ENCODE measurements at regions not wholly inside any gene's neighbourhood (a gene's known extent, or its start where the extent isn't known, plus 50 kb on each side); places are given as distances from the start of the nearest gene placed in this dataset.

DNA sequence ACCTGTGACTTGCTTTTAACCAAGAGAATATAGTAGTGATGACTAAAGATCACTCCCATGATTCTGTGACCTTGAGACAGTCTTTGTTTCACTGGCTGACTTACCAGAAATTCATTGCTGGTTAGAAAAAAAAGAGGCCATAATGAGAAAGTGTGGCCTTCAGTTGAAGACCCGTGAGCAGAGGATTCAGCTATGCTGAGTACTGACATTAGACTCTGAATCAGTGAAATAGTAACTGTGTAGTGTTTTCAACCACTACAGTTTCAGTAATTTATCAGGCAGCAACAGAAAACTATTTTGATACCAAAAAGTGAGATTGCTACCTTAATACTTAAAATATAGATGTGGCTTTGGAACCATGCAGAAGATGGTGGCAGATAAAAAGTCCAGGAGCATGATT, 298.0 kb upstream of the KCND2 start:
- Histone ChIP-seq H3K36me3 (ENCODE audit: control insufficient read depth in 4 of 4, insufficient read depth in 4 of 4, low read length in 3 of 4) (no peaks in the 10 kb centered on the region), H3K4me1 (ENCODE audit: control extremely low read depth in 1 of 4, control insufficient read depth in 4 of 4, insufficient read depth in 4 of 4, low read length in 3 of 4) (no peaks in the 10 kb centered on the region), H3K4me3 (ENCODE audit: control insufficient read depth in 1 of 7, extremely low read depth in 1 of 7, insufficient read depth in 4 of 7, low read depth in 2 of 7, low read length in 6 of 7) (no peak overlapping the region), H3K27ac (ENCODE audit: insufficient read depth in 1 of 2, low read depth in 1 of 2, low read length in 2 of 2, poor library complexity in 1 of 2, severe bottlenecking in 2 of 2) (no peak overlapping the region), H3K9me3 (ENCODE audit: control extremely low read depth in 1 of 5, control insufficient read depth in 4 of 5, insufficient read depth in 2 of 5, low read depth in 1 of 5, low read length in 4 of 5) (no peaks in the 10 kb centered on the region), H3K27me3 (replicated peaks in 2 of 5; ENCODE audit: control insufficient read depth in 4 of 5, insufficient read depth in 5 of 5, low read length in 4 of 5) (no peaks in the 10 kb centered on the region)
- CTCF ChIA-PET = no interaction called here
- POLR2A ChIA-PET = no interaction called here
- DNase-seq = no peak
- no CpG with 5 or more reads among the region's 1 CpG for WGBS (ENCODE audit: insufficient coverage)

DNA sequence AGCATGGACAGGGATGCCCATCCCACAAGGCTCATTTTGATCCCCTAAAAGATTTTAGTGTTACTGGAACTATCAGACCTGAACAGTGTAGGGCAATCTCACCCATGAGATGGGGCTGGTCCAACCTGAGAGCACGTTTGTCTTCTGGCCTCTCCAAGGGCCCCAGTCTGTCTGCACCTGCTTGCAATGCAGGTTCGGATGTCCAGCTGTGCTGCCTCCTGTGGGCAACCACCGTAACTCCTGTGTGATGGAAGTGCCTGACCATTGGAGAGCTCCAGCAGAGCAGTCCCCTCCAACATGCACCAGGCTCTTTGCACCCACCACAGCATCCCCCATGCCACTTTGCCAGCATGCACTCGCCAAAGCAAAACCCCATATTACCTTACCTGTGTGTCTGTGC, 290.1 kb upstream of the KCND2 start:
- no peaks in the 10 kb centered on the region for H3K9me3 ChIP-seq (ENCODE audit: control extremely low read depth in 1 of 5, control insufficient read depth in 4 of 5, insufficient read depth in 2 of 5, low read depth in 1 of 5, low read length in 4 of 5)
- no peaks in the 10 kb centered on the region for H3K36me3 ChIP-seq (ENCODE audit: control insufficient read depth in 4 of 4, insufficient read depth in 4 of 4, low read length in 3 of 4)
- H3K27ac ChIP-seq (ENCODE audit: insufficient read depth in 1 of 2, low read depth in 1 of 2, low read length in 2 of 2, poor library complexity in 1 of 2, severe bottlenecking in 2 of 2) = no peak overlapping the region
- CTCF ChIA-PET = no interaction called here
- no peaks in the 10 kb centered on the region for H3K4me1 ChIP-seq (ENCODE audit: control extremely low read depth in 1 of 4, control insufficient read depth in 4 of 4, insufficient read depth in 4 of 4, low read length in 3 of 4)
- POLR2A ChIA-PET = no interaction called here
- DNase-seq = no peak
- no peaks in the 10 kb centered on the region for H3K27me3 ChIP-seq (replicated peaks in 2 of 5; ENCODE audit: control insufficient read depth in 4 of 5, insufficient read depth in 5 of 5, low read length in 4 of 5)
- H3K4me3 ChIP-seq (ENCODE audit: control insufficient read depth in 1 of 7, extremely low read depth in 1 of 7, insufficient read depth in 4 of 7, low read depth in 2 of 7, low read length in 6 of 7) = no peak overlapping the region
- WGBS (ENCODE audit: insufficient coverage) = 88% methylated on average over 2 of the region's 4 CpGs

- H3K36me3 ChIP-seq (ENCODE audit: control insufficient read depth in 4 of 4, insufficient read depth in 4 of 4, low read length in 3 of 4) = no peaks in the 10 kb centered on the region
- ChIA-PET CTCF (no interaction called here), POLR2A (no interaction called here)
- no peaks in the 10 kb centered on the region for H3K9me3 ChIP-seq (ENCODE audit: control extremely low read depth in 1 of 5, control insufficient read depth in 4 of 5, insufficient read depth in 2 of 5, low read depth in 1 of 5, low read length in 4 of 5)
- WGBS (ENCODE audit: insufficient coverage) = 97% methylated on average over 5 of the region's 5 CpGs
- no peaks in the 10 kb centered on the region for H3K4me1 ChIP-seq (ENCODE audit: control extremely low read depth in 1 of 4, control insufficient read depth in 4 of 4, insufficient read depth in 4 of 4, low read length in 3 of 4)
- no peak overlapping the region for H3K27ac ChIP-seq (ENCODE audit: insufficient read depth in 1 of 2, low read depth in 1 of 2, low read length in 2 of 2, poor library complexity in 1 of 2, severe bottlenecking in 2 of 2)
- no peak overlapping the region for H3K4me3 ChIP-seq (ENCODE audit: control insufficient read depth in 1 of 7, extremely low read depth in 1 of 7, insufficient read depth in 4 of 7, low read depth in 2 of 7, low read length in 6 of 7)
- H3K27me3 ChIP-seq (replicated peaks in 2 of 5; ENCODE audit: control insufficient read depth in 4 of 5, insufficient read depth in 5 of 5, low read length in 4 of 5) = no peaks in the 10 kb centered on the region
- DNase-seq = no peak
These were observed 289.5 kb upstream of the KCND2 start for GRCh38 chr7:119983468-119983867.

- no peak overlapping the region for H3K27ac ChIP-seq (ENCODE audit: insufficient read depth in 1 of 2, low read depth in 1 of 2, low read length in 2 of 2, poor library complexity in 1 of 2, severe bottlenecking in 2 of 2)
- CTCF ChIA-PET = no interaction called here
- no peak for DNase-seq
- no peaks in the 10 kb centered on the region for H3K36me3 ChIP-seq (ENCODE audit: control insufficient read depth in 4 of 4, insufficient read depth in 4 of 4, low read length in 3 of 4)
- H3K4me3 ChIP-seq (ENCODE audit: control insufficient read depth in 1 of 7, extremely low read depth in 1 of 7, insufficient read depth in 4 of 7, low read depth in 2 of 7, low read length in 6 of 7) = no peak overlapping the region
- H3K4me1 ChIP-seq (ENCODE audit: control extremely low read depth in 1 of 4, control insufficient read depth in 4 of 4, insufficient read depth in 4 of 4, low read length in 3 of 4) = no peaks in the 10 kb centered on the region
- no peaks in the 10 kb centered on the region for H3K9me3 ChIP-seq (ENCODE audit: control extremely low read depth in 1 of 5, control insufficient read depth in 4 of 5, insufficient read depth in 2 of 5, low read depth in 1 of 5, low read length in 4 of 5)
- 90% methylated on average over 3 of the region's 3 CpGs for WGBS (ENCODE audit: insufficient coverage)
- POLR2A ChIA-PET = no interaction called here
- no peaks in the 10 kb centered on the region for H3K27me3 ChIP-seq (replicated peaks in 2 of 5; ENCODE audit: control insufficient read depth in 4 of 5, insufficient read depth in 5 of 5, low read length in 4 of 5)
These were observed 288.7 kb upstream of the KCND2 start for GRCh38 chr7:119984247-119984646.

DNA sequence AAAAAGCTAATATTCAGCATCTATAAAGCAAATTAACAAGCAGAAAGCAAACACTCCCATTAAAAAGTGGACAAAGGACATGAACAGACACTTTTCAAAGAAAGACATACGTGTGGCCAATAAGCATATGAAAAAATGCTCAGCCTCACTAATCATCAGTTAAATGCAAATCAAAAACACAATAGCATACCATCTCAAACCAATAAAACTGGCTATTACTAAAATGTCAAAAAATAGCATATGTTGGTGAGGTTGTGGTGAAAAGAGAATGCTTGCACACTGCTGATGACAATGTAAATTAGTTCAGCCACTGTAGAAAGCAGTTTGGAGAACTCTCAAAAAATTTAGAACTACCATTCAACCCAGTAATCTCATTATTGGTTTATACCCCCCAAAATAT, 284.6 kb upstream of the KCND2 start:
- CTCF ChIA-PET = no interaction called here
- H3K4me3 ChIP-seq (ENCODE audit: control insufficient read depth in 1 of 7, extremely low read depth in 1 of 7, insufficient read depth in 4 of 7, low read depth in 2 of 7, low read length in 6 of 7) = no peak overlapping the region
- no peaks in the 10 kb centered on the region for H3K4me1 ChIP-seq (ENCODE audit: control extremely low read depth in 1 of 4, control insufficient read depth in 4 of 4, insufficient read depth in 4 of 4, low read length in 3 of 4)
- H3K36me3 ChIP-seq (ENCODE audit: control insufficient read depth in 4 of 4, insufficient read depth in 4 of 4, low read length in 3 of 4) = no peaks in the 10 kb centered on the region
- DNase-seq = no peak
- H3K9me3 ChIP-seq (ENCODE audit: control extremely low read depth in 1 of 5, control insufficient read depth in 4 of 5, insufficient read depth in 2 of 5, low read depth in 1 of 5, low read length in 4 of 5) = no peaks in the 10 kb centered on the region
- H3K27ac ChIP-seq (ENCODE audit: insufficient read depth in 1 of 2, low read depth in 1 of 2, low read length in 2 of 2, poor library complexity in 1 of 2, severe bottlenecking in 2 of 2) = no peak overlapping the region
- H3K27me3 ChIP-seq (replicated peaks in 2 of 5; ENCODE audit: control insufficient read depth in 4 of 5, insufficient read depth in 5 of 5, low read length in 4 of 5) = no peaks in the 10 kb centered on the region
- no CpG with 5 or more reads among the region's 1 CpG for WGBS (ENCODE audit: insufficient coverage)
- POLR2A ChIA-PET = no interaction called here

DNA sequence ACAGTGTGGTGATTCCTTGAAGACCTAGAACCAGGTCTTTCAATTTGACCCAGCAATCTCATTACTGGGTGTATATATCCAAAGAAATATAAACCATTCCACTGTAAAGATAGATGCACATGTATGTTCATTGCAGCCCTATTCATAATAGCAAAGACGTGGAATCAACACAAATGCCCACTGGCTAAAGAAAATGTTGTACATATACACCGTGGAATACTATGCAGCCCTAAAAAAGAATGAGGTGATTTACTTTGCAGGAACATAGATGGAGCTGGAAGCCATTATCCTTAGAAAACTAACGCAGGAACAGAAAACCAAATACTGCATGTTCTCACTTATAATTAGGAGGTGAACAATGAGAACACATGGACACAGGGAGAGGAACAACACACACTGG, 278.0 kb upstream of the KCND2 start:
- no peak for DNase-seq
- Histone ChIP-seq H3K9me3 (ENCODE audit: control extremely low read depth in 1 of 5, control insufficient read depth in 4 of 5, insufficient read depth in 2 of 5, low read depth in 1 of 5, low read length in 4 of 5) (no peaks in the 10 kb centered on the region), H3K36me3 (ENCODE audit: control insufficient read depth in 4 of 4, insufficient read depth in 4 of 4, low read length in 3 of 4) (no peaks in the 10 kb centered on the region), H3K4me1 (ENCODE audit: control extremely low read depth in 1 of 4, control insufficient read depth in 4 of 4, insufficient read depth in 4 of 4, low read length in 3 of 4) (no peaks in the 10 kb centered on the region), H3K27ac (ENCODE audit: insufficient read depth in 1 of 2, low read depth in 1 of 2, low read length in 2 of 2, poor library complexity in 1 of 2, severe bottlenecking in 2 of 2) (no peak overlapping the region), H3K27me3 (replicated peaks in 2 of 5; ENCODE audit: control insufficient read depth in 4 of 5, insufficient read depth in 5 of 5, low read length in 4 of 5) (no peaks in the 10 kb centered on the region), H3K4me3 (ENCODE audit: control insufficient read depth in 1 of 7, extremely low read depth in 1 of 7, insufficient read depth in 4 of 7, low read depth in 2 of 7, low read length in 6 of 7) (no peak overlapping the region)
- CTCF ChIA-PET = interaction anchor here (1.3 kb wide), 1 partner anchor 9 kb away, joined by 3 read pairs; no protein-coding TSS in a partner anchor
- POLR2A ChIA-PET = no interaction called here
- 89% methylated on average over 3 of the region's 3 CpGs for WGBS (ENCODE audit: insufficient coverage)

DNA sequence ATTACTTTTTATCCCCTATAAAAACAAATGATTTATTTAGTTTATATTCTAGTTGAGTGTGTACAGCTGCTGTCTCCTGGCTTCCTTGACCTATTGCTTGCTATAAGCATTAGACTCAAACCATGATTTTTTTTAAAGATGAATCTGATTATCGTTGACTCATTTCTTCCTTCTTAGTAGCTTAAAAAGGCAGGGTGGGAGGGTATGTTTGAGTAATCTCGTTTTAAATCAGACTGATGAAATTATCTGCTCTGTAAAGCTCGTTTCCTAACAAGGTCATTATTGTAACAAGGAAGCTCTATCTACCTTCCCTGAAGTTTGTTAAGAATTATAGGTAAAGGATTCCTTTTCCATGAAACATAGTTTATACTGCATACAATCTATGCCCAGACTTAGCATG, 276.3 kb upstream of the KCND2 start:
- no peak for DNase-seq
- Histone ChIP-seq H3K27me3 (replicated peaks in 2 of 5; ENCODE audit: control insufficient read depth in 4 of 5, insufficient read depth in 5 of 5, low read length in 4 of 5) (no peaks in the 10 kb centered on the region), H3K27ac (ENCODE audit: insufficient read depth in 1 of 2, low read depth in 1 of 2, low read length in 2 of 2, poor library complexity in 1 of 2, severe bottlenecking in 2 of 2) (no peak overlapping the region), H3K9me3 (ENCODE audit: control extremely low read depth in 1 of 5, control insufficient read depth in 4 of 5, insufficient read depth in 2 of 5, low read depth in 1 of 5, low read length in 4 of 5) (no peaks in the 10 kb centered on the region), H3K4me1 (ENCODE audit: control extremely low read depth in 1 of 4, control insufficient read depth in 4 of 4, insufficient read depth in 4 of 4, low read length in 3 of 4) (no peaks in the 10 kb centered on the region), H3K4me3 (ENCODE audit: control insufficient read depth in 1 of 7, extremely low read depth in 1 of 7, insufficient read depth in 4 of 7, low read depth in 2 of 7, low read length in 6 of 7) (no peak overlapping the region), H3K36me3 (ENCODE audit: control insufficient read depth in 4 of 4, insufficient read depth in 4 of 4, low read length in 3 of 4) (no peaks in the 10 kb centered on the region)
- POLR2A ChIA-PET = no interaction called here
- WGBS (ENCODE audit: insufficient coverage) = 100% methylated on average over 1 of the region's 3 CpGs
- CTCF ChIA-PET = no interaction called here
